ENCODE measurements at regions not wholly inside any gene's neighbourhood (a gene's known extent, or its start where the extent isn't known, plus 50 kb on each side); places are given as distances from the start of the nearest gene placed in this dataset.

- TF ChIP-seq POLR2A (IDR thresholded peaks at IDR 0.05; ENCODE audit: low read length) (no peak), GATA1 (IDR thresholded peaks at IDR 0.05; ENCODE audit: low read depth, low read length) (no peak)
These were observed 225.8 kb upstream of the ARPP21 start for GRCh38 chr3:35413483-35413882.
